GM18873 (cell line): ENCODE measurements at regions not wholly inside any gene's neighbourhood (a gene's known extent, or its start where the extent isn't known, plus 50 kb on each side); places are given as distances from the start of the nearest gene placed in this dataset.
"Not testable (repeated sequence)": the region's sequence is repeated elsewhere in the genome, so short reads cannot be mapped to it uniquely, and the experiment has no call there.

ENCODE experiments used
- ATAC-seq: cut with Tn5 transposase; IDR thresholded peaks from one replicate; pipeline ENCODE4 v1.9.1; 2021; ENCODE audit warnings: mild to moderate bottlenecking, moderate library complexity, moderate number of reproducible peaks; ENCODE audit not compliant: unreplicated experiment, low FRiP score

- no peak for ATAC-seq
Observed at GRCh38 chr17:51387582-51387981, 127.2 kb downstream of the UTP18 start.

- no peak for ATAC-seq
Observed at GRCh38 chr17:51387986-51388385, 127.6 kb downstream of the UTP18 start.

- no peak for ATAC-seq
Observed at GRCh38 chr17:51389875-51390274, 129.5 kb downstream of the UTP18 start.

GRCh38 chr17:51391982-51392654, 131.8 kb downstream of the UTP18 start:
- no peak for ATAC-seq

GRCh38 chr17:51395621-51396020, 135.3 kb downstream of the UTP18 start:
- ATAC-seq, result no peak

GRCh38 chr17:51397361-51398127, 137.2 kb downstream of the UTP18 start:
- no peak for ATAC-seq

GRCh38 chr17:51398128-51398525, 137.8 kb downstream of the UTP18 start:
- ATAC-seq, result no peak

- no peak for ATAC-seq
Observed at GRCh38 chr17:51398687-51399086, 138.3 kb downstream of the UTP18 start.

- no peak for ATAC-seq
Observed at GRCh38 chr17:51401279-51401678, 140.9 kb downstream of the UTP18 start.

- no peak for ATAC-seq
Observed at GRCh38 chr17:51402899-51403298, 142.6 kb downstream of the UTP18 start.

GRCh38 chr17:51407576-51407975, 147.2 kb downstream of the UTP18 start:
- no peak for ATAC-seq

GRCh38 chr17:51419476-51419875, 159.1 kb downstream of the UTP18 start:
- ATAC-seq, result no peak

- no peak for ATAC-seq
Observed at GRCh38 chr17:51421525-51421924, 161.2 kb downstream of the UTP18 start.

- no peak for ATAC-seq
Observed at GRCh38 chr17:51422634-51423033, 162.3 kb downstream of the UTP18 start.

GRCh38 chr17:51423421-51424160, 163.2 kb downstream of the UTP18 start:
- ATAC-seq, result no peak

- no peak for ATAC-seq
Observed at GRCh38 chr17:51425773-51426172, 165.4 kb downstream of the UTP18 start.

GRCh38 chr17:51427323-51427811, 167.0 kb downstream of the UTP18 start:
- no peak for ATAC-seq

GRCh38 chr17:51427856-51428255, 167.5 kb downstream of the UTP18 start:
- peak; percentile 83 for ATAC-seq

- no peak for ATAC-seq
Observed at GRCh38 chr17:51428668-51429495, 168.5 kb downstream of the UTP18 start.

- not testable (repeated sequence) for ATAC-seq
Observed at GRCh38 chr17:51429938-51430337, 169.6 kb downstream of the UTP18 start.
